NCI-H1930 (cell line): ENCODE measurements at regions not wholly inside any gene's neighbourhood (a gene's known extent, or its start where the extent isn't known, plus 50 kb on each side); places are given as distances from the start of the nearest gene placed in this dataset.

Experiments used
- DNase-seq, 2 experiments: peaks; one replicate each; lab custom pipeline; 2025; lab: John Stamatoyannopoulos, UW

- no peak for DNase-seq
Observed at GRCh38 chr6:134525190-134525868, 207.4 kb upstream of the SGK1 start.

GRCh38 chr6:134523903-134524650 lies 206.2 kb upstream of the SGK1 start:
- DNase-seq: no peak

DNA sequence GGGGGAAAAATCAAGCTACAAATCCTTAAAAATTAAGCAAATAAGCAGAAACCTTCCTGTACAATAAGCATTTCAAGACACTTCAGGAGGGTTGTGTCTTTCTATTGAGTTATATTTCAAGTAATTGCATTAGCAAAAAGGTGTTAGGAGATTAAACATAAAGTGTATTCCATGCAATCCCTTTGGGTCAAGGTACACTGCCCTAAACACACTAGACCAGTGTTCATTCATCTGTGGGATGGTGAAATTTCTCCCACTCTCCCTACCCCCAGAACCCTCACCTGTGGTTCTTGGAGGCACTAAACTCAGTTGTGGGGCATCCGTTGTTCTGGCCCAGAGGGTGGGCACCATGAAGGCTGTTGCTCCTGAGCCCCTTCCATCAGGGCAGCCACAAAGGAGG lies 205.1 kb upstream of the SGK1 start:
- no peak for DNase-seq

DNA sequence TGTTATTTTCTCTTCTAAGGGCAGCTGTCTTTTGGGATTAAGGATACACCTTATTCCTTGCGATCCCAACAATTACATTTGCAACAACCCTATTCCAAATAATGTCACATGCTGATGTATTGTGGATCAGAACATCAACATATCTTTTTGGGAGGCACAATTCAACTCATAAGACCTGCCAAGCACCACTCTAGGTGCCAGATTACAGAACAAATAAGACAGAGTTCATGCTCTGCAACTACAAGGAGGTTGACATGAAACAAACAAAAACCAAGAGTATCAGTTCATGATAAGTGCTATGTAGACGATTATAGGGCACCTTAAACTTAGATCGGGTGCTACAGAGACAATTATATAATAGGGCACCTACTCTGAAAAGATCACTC lies 203.2 kb upstream of the SGK1 start:
- DNase-seq: no peak

GRCh38 chr6:134520181-134521115 lies 202.5 kb upstream of the SGK1 start:
- no peak for DNase-seq

- no peak for DNase-seq
Observed at GRCh38 chr6:134519465-134519864, 201.6 kb upstream of the SGK1 start.

DNA sequence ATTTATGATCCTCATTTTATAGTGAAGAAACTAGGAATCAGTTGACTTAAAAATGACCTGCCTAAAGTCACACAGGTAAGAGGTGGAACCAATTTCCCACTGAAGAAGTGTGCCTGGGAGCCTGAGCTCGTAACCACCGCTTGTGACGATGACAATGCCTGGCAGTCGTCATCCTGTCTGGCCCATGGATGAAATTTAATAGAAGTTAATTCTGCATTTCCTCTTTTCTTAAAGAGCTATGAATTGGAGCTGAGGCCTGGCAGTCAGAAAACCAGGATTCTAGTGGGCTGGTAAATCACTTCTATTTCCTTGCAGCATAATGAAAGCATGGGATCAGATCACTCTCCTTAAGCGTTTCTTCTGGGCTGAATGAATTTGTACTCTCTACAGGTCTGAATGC lies 200.0 kb upstream of the SGK1 start:
- DNase-seq: no peak

DNA sequence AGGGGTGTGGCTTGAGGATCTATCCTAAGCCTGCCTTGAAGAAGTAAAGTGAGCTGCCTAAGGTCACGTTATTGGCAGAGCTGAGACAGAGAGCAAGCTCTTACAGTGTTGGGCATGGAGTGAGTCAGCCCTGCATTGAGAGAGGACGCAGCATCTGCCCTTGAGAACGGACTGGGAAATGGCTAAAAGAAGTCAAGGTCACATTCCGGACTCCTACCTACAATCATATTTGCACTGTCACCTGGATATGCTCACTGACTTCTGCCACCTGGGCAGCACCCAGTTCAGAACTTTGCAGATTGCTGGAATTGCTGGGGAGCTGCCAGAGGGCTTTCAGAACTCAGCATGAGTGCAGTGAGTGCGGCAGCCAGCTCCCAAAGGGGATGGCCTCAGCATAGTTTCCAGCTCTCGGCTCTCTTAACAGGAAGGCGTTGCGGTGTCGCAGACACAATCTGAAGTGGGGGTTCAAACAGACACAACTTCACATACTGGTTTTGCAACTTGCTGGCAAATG lies 199.3 kb upstream of the SGK1 start:
- no peak for DNase-seq

DNA sequence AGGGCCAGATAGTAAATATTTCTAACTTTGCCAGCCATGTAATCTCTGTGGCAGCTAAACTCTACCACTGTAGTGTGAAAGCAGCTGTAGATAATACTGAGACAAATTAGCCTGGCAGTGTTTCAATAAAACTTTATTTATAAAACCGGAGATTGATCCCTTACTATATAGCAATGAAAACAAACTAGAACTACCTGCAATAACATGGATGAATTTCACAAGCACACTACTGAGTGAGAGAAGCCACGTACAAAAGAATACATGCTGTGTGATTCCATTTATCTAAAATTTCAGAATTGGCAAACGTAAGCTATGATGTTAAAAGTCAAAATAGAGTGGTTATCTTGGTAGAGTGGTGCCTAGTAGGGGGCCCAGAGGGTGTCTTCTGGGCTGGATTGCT lies 198.7 kb upstream of the SGK1 start:
- no peak for DNase-seq

DNA sequence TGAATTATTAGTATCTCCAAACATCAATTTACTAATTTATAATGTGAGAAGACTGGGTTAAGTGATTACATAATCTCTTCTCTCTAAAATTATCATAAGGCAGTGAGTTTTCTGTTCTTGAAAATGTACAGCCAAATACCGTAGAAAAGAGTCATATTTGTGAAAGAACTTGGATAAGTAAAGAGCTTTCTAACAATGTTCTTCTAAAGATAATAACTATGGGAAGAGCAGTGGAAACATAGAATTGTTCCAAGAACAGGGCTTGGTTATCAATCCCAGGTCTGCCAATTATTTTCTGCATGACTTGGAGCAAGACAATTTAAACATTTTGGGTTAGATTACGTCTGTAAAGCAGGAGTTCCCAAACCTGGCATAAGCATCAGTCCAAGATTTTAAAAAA lies 198.1 kb upstream of the SGK1 start:
- DNase-seq: no peak

GRCh38 chr6:134512981-134513391 lies 195.1 kb upstream of the SGK1 start:
- DNase-seq: no peak

DNA sequence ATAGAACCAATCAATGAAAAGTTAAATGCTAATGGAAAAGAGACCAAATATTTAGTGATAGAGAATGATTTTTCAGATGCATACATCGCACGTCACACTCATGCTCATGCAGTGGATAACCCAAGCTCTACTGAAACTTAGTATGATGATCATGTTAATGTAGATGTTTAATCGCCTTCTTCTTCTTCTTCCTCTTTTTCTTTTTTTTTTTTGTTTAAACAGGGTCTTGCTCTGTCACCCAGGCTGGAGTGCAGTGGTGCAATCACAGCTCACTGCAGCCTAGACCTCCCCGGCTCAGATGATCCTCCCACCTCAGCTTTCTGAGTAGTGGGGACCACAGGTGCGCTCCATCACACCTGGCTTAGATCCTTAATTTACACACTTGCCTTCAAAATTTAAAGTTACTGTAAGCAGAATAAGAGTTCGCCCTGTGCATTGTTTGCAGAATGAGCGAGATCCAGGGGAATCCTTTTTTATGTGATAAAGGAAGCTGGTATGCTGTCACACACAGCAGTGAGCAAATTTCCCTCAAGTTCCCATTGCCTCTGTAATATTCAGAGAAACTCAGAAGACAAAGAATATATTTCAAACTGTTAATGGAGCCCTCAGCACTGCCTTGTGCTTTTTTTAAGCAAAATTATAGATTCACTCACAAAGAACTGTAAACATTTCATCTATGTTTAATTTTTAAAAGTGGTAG lies 194.2 kb upstream of the SGK1 start:
- DNase-seq: no peak

- no peak for DNase-seq
Observed at GRCh38 chr6:134510920-134511319, 193.0 kb upstream of the SGK1 start.

DNA sequence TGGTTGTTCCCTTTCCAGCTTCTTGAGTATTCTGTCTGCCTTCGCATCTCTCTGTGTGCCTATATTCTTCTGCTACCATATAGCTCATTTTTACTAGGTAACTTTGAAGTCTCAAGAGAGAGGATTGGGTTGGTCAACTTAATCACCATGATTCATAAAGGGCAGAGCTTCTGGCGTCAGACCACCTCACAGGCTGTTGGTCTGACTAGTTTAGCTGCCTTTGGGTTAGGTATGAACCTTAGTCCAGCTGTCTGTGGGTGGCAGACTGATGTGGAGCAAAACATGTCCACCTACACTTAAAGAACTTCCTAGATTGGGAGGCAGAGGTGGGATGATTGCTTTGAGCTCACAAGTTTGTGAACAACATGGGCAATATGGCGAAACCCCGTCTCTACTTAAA lies 192.2 kb upstream of the SGK1 start:
- no peak for DNase-seq

- no peak for DNase-seq
Observed at GRCh38 chr6:134508862-134509498, 191.1 kb upstream of the SGK1 start.

DNA sequence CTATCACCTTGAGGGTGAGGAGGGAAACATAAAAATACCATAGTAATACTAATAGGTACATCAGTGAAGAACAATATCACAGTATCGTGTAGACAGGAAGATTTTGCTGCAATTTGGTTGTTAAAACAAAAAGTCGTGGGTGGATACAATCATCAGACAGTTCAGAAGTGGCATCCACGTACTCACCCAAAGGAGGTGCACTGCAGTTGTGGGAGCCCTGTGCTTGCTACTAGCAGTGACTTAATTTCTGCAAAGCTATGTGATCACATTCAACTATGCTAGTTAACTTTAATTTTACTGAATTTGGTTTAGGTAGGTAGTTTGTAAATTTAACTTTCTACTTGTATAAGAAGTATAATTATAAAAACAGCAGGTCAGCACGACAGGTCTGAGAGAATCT lies 188.2 kb upstream of the SGK1 start:
- no peak for DNase-seq

- DNase-seq: no peak
Observed at GRCh38 chr6:134503585-134504281, 185.8 kb upstream of the SGK1 start.

DNA sequence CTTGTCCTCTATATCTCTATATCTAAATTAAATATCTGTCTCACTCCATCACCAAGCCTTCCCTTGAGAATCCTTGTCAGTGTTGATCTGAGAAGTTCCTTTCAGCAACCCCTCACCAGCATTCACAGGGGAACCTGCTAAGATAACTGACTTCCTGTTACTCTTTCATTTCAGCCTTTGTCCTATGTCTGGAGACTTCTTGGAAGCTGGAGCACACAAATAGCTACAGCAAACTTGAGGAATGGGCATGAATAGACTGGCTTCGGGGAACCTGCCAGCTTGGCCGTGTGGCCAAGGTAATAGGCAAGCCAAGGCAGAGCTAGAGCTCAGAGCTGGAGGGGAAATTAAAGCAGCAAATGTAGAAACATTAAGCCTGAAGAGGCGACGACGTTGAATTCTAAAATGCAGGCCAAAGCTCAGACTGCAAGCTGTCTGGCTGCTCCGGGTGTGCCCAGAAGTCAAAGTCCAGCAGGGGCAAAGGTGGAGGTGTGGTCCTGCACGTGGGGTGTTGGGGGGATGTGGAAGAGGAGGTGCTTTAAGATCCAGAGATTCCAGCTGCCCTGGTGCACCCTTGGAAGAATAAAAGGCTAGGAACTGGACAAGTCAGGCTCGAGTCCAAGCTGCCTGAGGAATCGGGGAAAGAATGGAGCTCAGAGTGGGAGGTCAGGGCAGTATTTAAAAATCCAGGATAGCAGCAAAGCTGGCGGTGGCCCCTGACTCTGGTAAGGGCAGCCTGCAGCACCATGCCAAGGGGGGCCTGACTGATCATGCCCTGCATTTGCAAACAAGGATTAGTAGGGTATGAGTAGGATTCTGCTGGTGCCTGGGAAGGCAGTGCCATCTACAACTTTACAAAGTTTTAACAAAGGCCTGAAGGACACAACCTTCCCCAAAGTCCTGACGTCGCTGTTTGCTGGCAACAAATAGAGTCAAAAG lies 185.0 kb upstream of the SGK1 start:
- no peak for DNase-seq

GRCh38 chr6:134495890-134496248 lies 178.0 kb upstream of the SGK1 start:
- DNase-seq: no peak
